K562 (cell line): ENCODE measurements at regions not wholly inside any gene's neighbourhood (a gene's known extent, or its start where the extent isn't known, plus 50 kb on each side); places are given as distances from the start of the nearest gene placed in this dataset.

Experiments used
- ATAC-seq: fragments of 200-7000 bp; cut with Tn5 transposase; 3 replicates; pipeline ENCODE4 v1.9.1; 2020; ENCODE audit warnings: moderate library complexity
- BruUV-seq: library from RNA; stranded (reverse); fragments of 400-500 nt; replicated peaks from 2 replicates; lab custom pipeline; 2021; lab: Mats Ljungman, UMichigan
- CTCF ChIA-PET: fragments of 300-600 bp; formaldehyde crosslinking; extraction: SDS; loops from one replicate; lab custom pipeline; 2021; ENCODE audit warnings: low intra/inter-chr PET ratio; lab: Yijun Ruan, JAX
- POLR2A ChIA-PET: fragments of 300-600, 350-650 bp; sonication (Branson Sonifier 250); formaldehyde crosslinking; extraction: SDS; loops from one replicate; lab custom pipeline; 2021; ENCODE audit warnings: antibody characterized with exemption, inconsistent platforms; lab: Yijun Ruan, JAX
- DNase-seq, 4 experiments: peaks; one replicate each; pipeline versions ENCODE4 v3.0.0 to v3.0.0-alpha.2; 2011 to 2018; ENCODE audit warnings: low spot score in 3 of 4, mixed read lengths in 3 of 4; ENCODE audit errors: extremely low read depth in 1 of 4
- FAIRE-seq: peaks from 2 replicates; lab custom pipeline; 2011; peaks lifted over from hg19 to GRCh38; lab: Jason Lieb, UNC
- H2AFZ ChIP-seq: 2 replicates; pipeline ENCODE4 v1.6.0; 2011; ENCODE audit warnings: low read depth, low read length, control low read depth, inconsistent platforms
- H3K27ac ChIP-seq: fragments of 200-600 bp; 3 replicates; pipeline ENCODE4 v1.8.0; 2011; ENCODE audit warnings: low read depth, mild to moderate bottlenecking, control low read depth, inconsistent platforms, low read length, moderate library complexity, mixed read lengths; ENCODE audit errors: extremely low read depth
- H3K27me3 ChIP-seq, 2 experiments: fragments of 300-600 bp in 1 of 2; 2 replicates in 1 of 2; 3 replicates in 1 of 2; pipeline versions ENCODE4 v1.6.0 to v1.8.0; 2011; ENCODE audit warnings: inconsistent platforms in 2 of 2, low read length in 2 of 2, mild to moderate bottlenecking in 1 of 2, mixed read lengths in 1 of 2, moderate library complexity in 1 of 2; ENCODE audit not compliant: control insufficient read depth in 2 of 2, insufficient read depth in 2 of 2
- H3K36me3 ChIP-seq: fragments of 300-600 bp; 3 replicates; pipeline ENCODE4 v1.8.0; 2011; ENCODE audit warnings: mild to moderate bottlenecking, low read length, inconsistent platforms; ENCODE audit not compliant: control insufficient read depth, insufficient read depth
- H3K4me1 ChIP-seq, 2 experiments: fragments of 200-600 bp in 1 of 2; replicated peaks in 1 of 2; 2 replicates in 1 of 2; 3 replicates in 1 of 2; pipeline versions ENCODE4 v1.5.1 to v1.8.0; 2011; ENCODE audit warnings: inconsistent platforms in 2 of 2, low read length in 2 of 2, mild to moderate bottlenecking in 1 of 2, mixed read lengths in 1 of 2, moderate library complexity in 1 of 2; ENCODE audit not compliant: control insufficient read depth in 2 of 2, insufficient read depth in 2 of 2
- H3K4me2 ChIP-seq: 2 replicates; pipeline ENCODE4 v1.6.1; 2011; ENCODE audit warnings: low read length, control low read depth, inconsistent platforms, mixed read lengths; ENCODE audit not compliant: insufficient read depth
- H3K4me3 ChIP-seq: fragments of 200-600 bp; sonication (generic), shearing (Covaris generic); 2 replicates; pipeline ENCODE4 v1.5.1; 2016; ENCODE audit warnings: control low read depth, inconsistent platforms
- H3K79me2 ChIP-seq: fragments of 200-600 bp; 3 replicates; pipeline ENCODE4 v1.8.0; 2011; ENCODE audit warnings: low read length, inconsistent platforms; ENCODE audit not compliant: control insufficient read depth, insufficient read depth
- H3K9ac ChIP-seq, 2 experiments: 2 replicates each; pipeline versions ENCODE4 v1.6.0 to v1.6.1; 2011; ENCODE audit warnings: low read depth in 2 of 2, low read length in 2 of 2, control low read depth in 1 of 2, inconsistent platforms in 1 of 2, mild to moderate bottlenecking in 1 of 2, mixed read lengths in 1 of 2; ENCODE audit not compliant: insufficient read depth in 1 of 2
- H3K9me1 ChIP-seq: one replicate; pipeline ENCODE4 v1.6.0; 2011; ENCODE audit warnings: inconsistent platforms, mild to moderate bottlenecking, low read length, moderate library complexity; ENCODE audit not compliant: control insufficient read depth, insufficient read depth
- H3K9me3 ChIP-seq: replicated peaks from 2 replicates; pipeline ENCODE4 v1.5.1; 2011; ENCODE audit warnings: low read depth, low read length, inconsistent platforms; ENCODE audit not compliant: control insufficient read depth, insufficient read depth
- H4K20me1 ChIP-seq: replicated peaks from 2 replicates; pipeline ENCODE4 v1.6.1; 2011; ENCODE audit warnings: low read length, inconsistent platforms, mixed read lengths; ENCODE audit not compliant: control insufficient read depth, insufficient read depth
- EGR1 ChIP-seq: fragments of 450-650 bp; conservative IDR thresholded peaks from 2 replicates; pipeline ENCODE4 v1.6.1; 2017; ENCODE audit warnings: mild to moderate bottlenecking
- GTF2E2 ChIP-seq: fragments of 200-800 bp; sonication (Bioruptor generic); IDR thresholded peaks from 2 replicates; pipeline ENCODE4 v1.6.1; 2016; ENCODE audit warnings: missing genetic modification characterization, missing compliant biosample characterization
- IRF2 ChIP-seq: sonication (generic); formaldehyde crosslinking; IDR thresholded peaks from 2 replicates; pipeline ENCODE4 v1.8.1; 2022; ENCODE audit warnings: mild to moderate bottlenecking, missing genetic modification reagents
- ZBTB11 ChIP-seq, 3 experiments: fragments of 200-800 bp in 1 of 3; fragments of 250-450 bp in 1 of 3; fragments of 450-650 bp in 1 of 3; sonication (Bioruptor Pico) in 1 of 3; sonication (Bioruptor generic) in 1 of 3; formaldehyde crosslinking in 1 of 3; IDR thresholded peaks; 2 replicates each; pipeline versions ENCODE4 v1.6.1 to v1.8.0; 2016 to 2022; ENCODE audit warnings: mild to moderate bottlenecking in 2 of 3, missing genetic modification characterization in 2 of 3, missing compliant biosample characterization in 1 of 3, moderate library complexity in 1 of 3
- ZNF124 ChIP-seq: sonication (generic); formaldehyde crosslinking; IDR thresholded peaks from 2 replicates; pipeline ENCODE4 v1.8.1; 2022; ENCODE audit warnings: missing genetic modification reagents
- ZNF311 ChIP-seq: fragments of 250-450 bp; sonication (Bioruptor Pico); IDR thresholded peaks from 2 replicates; pipeline ENCODE4 v1.4.0; 2020; ENCODE audit warnings: mild to moderate bottlenecking, moderate library complexity
- WGBS: fragments of 100-300 bp; shearing (Covaris generic); methylation state at CpG from one replicate; pipeline ENCODE4 v1.1.6; 2016; ENCODE audit warnings: low coverage, mixed read lengths; ENCODE audit not compliant: insufficient coverage; ENCODE audit errors: missing lambda C conversion rate; 5-methylcytosine and 5-hydroxymethylcytosine counted together
- in situ Hi-C: fragments of 300-500 bp; cut with MboI; formaldehyde crosslinking; loops from 4 replicates; pipeline ENCODE4 v1.15.0; 2018; ENCODE audit warnings: inconsistent platforms, mixed read lengths
- intact Hi-C: fragments of 100-400 bp; cut with micrococcal nuclease; formaldehyde crosslinking; loops from 2 replicates; pipeline ENCODE4 v1.14.2; 2022
- TF ChIP-seq, protein P1 (sequence below): fragments of 250-450 bp; sonication (Bioruptor Pico); IDR thresholded peaks from 2 replicates; pipeline ENCODE4 v1.4.0; 2020; ENCODE audit warnings: borderline replicate concordance

- no peak for ATAC-seq
- in situ Hi-C loops (no loop called here), intact Hi-C loops (no loop called here)
- WGBS = 7% methylated on average over 4 of the region's 4 CpGs
- DNase-seq = no peak
- FAIRE-seq = no peak
- POLR2A ChIA-PET = no interaction called here
- TF ChIP-seq ZNF311 (CRISPR knock-in tag) (no peak), IRF2 (CRISPR knock-in tag) (no peak), EGR1 (no peak), ZBTB11 (CRISPR knock-in tag; IDR thresholded peaks at IDR 0.05) (no peak), GTF2E2 (tag) (no peak), ZNF124 (CRISPR knock-in tag) (no peak)
- TF ChIP-seq, protein P1, sequence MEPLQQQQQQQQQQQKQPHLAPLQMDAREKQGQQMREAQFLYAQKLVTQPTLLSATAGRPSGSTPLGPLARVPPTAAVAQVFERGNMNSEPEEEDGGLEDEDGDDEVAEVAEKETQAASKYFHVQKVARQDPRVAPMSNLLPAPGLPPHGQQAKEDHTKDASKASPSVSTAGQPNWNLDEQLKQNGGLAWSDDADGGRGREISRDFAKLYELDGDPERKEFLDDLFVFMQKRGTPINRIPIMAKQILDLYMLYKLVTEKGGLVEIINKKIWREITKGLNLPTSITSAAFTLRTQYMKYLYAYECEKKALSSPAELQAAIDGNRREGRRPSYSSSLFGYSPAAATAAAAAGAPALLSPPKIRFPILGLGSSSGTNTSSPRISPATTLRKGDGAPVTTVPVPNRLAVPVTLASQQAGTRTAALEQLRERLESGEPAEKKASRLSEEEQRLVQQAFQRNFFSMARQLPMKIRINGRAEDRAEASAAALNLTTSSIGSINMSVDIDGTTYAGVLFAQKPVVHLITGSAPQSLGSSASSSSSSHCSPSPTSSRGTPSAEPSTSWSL (CRISPR knock-in tag) = no peak
- Histone ChIP-seq H4K20me1 (no peaks in the 10 kb centered on the region), H3K9me3 (no peaks in the 10 kb centered on the region; the same call in none of the 2 replicates), H3K27ac (no peak overlapping the region), H3K4me3 (no peak overlapping the region), H3K4me1 (no peaks in the 10 kb centered on the region), H3K9me1 (no peaks in the 10 kb centered on the region), H3K9ac (no peak overlapping the region), H3K27me3 (no peaks in the 10 kb centered on the region), H3K36me3 (no peaks in the 10 kb centered on the region), H3K79me2 (no peaks in the 10 kb centered on the region), H3K4me2 (no peak overlapping the region), H2AFZ (no peak overlapping the region)
- no TSS peak for BruUV-seq
- CTCF ChIA-PET = no interaction called here
These were observed 246.4 kb upstream of the TRAM1L1 start for GRCh38 chr4:117331817-117332216.
